ENCODE measurements at regions not wholly inside any gene's neighbourhood (a gene's known extent, or its start where the extent isn't known, plus 50 kb on each side); places are given as distances from the start of the nearest gene placed in this dataset.
A peak's percentile ranks its signal among the peaks of the same experiment; 100 is the strongest.

DNA sequence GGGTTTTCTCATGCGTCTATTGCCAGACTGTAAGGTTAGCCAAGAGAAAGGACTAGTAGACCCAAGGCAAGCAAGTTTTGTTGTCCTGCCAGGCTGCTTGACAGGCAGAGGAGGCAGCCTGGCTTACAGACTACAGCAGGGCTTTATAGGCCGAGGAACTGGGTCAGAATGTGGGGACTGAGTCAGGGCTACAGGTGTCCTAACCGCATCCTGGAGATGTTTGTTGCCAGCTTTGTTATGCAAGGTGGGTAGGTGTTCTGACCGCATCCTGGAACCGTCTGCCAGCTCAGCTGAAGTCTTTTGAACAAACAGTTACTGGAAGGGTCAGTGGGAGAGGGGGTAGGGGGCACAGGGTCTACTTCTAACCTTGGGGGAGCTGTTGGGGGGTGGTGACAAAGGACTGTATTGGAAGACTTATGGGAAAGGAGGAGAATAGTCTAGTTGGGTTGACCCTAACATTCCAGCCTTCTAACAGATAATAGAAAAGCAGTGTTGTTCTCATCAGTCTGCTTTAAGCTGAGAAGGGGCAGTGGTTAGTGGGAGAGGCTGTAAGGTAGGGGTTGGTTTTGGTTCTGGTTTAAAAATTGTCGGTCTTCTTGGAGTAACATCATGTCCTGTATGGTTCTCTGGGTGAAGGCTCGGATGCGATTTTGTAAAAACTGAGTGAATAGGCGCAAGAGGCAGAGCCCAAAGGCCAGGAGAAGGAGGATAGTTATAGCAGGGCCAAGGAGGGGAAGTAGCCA lies 913.8 kb upstream of the SLITRK5 start:
- FAIRE-seq: no peak

DNA sequence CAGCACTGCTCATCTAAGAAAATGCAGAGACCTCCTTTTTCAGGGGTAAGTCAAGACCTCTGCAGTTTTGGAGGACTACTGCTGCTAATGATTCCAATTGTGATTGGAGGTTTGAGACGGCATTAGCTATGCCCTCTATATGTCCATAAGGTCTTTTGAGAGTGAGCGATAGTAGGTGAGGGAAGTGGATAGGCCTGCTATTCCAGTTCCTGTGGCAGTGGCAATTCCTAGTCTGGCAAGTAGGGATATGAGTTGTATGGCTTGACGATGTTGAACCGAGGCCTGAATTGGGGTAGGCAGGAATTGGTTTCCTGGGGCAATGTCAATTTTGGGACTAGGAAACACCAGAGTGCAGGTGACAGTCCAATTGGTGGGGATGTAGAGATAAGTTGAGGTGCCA lies 913.1 kb upstream of the SLITRK5 start:
- no peak for FAIRE-seq

DNA sequence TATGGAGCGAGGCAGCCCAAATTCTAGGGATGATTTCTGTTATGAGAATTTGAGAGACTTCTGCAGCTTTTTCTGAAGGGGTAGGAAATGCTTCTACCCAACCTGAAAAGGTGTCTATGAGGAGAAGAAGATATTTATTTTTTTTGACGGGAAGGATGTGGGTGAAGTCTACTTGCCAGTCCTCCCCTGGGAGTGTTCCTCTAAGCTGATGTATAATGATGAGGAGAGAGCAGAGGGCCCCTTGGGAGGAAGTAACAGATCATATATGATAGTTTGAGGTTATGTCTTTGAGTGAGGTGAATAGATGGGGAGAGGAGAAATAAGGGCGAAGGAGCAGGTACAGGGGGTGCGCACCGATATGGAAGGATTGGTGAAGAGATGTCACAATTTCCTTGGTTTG lies 910.6 kb upstream of the SLITRK5 start:
- no peak for FAIRE-seq

DNA sequence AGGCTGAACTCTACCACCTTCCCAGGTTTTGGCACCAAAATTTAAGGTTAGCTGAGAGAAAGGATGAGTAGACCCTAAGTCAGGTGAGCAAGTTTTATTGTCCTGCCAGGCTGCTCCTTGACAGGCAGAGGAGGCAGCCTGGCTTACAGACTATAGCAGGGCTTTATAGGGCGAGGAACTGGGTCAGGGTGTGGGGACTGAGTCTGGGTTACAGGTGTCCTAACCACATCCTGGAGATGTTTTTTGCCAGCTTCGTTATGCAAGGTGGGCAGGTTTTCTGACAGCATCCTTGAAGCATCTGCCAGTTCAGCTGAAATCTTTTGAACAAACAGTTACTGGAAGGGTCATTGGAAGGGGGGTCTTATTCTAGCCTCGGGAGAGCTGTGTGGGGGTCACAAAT lies 905.7 kb upstream of the SLITRK5 start:
- no peak for FAIRE-seq

DNA sequence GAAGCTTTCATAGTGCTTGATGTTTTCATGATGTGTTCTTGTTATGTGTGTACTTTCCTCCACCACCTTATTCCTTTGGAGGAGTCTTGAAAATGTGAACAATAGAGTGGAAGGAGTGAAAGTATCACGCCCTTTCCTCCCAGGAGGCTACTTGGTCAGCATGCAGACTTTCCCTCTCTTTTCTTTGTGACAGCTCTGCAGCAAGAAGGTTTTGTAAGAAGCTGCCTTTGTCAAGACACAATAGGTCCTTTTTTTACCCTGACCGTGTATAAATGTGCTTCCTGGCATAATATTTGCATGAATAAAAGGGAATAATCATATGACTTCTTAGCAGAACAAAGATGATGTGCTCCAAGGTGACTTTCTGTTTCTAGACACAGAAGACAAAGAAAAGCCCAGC lies 882.6 kb upstream of the SLITRK5 start:
- no peak for FAIRE-seq

DNA sequence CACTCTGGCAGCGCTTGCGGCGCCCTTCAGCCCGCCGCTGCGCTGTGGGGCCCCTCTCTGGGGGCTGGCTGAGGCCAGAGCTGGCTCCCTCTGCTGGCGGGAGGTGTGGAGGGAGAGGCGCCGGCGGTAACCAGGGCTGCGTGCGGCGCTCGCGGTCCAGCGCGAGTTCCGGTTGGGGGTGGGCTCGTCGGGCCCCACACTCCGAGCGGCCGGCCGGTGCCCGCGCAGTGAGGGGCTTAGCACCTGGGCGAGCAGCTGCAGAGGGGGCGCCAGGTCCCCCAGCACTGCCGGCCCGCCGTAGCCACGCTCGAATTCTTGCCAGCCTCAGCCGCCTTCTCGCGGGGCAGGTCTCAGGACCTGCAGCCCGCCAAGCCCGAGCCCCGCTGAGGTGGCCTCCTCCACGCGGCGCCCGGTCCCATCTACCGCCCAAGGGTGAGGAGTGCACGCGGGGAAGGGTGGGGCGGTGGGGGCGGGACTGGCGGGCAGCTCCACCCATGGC lies 879.0 kb upstream of the SLITRK5 start:
- FAIRE-seq: no peak

DNA sequence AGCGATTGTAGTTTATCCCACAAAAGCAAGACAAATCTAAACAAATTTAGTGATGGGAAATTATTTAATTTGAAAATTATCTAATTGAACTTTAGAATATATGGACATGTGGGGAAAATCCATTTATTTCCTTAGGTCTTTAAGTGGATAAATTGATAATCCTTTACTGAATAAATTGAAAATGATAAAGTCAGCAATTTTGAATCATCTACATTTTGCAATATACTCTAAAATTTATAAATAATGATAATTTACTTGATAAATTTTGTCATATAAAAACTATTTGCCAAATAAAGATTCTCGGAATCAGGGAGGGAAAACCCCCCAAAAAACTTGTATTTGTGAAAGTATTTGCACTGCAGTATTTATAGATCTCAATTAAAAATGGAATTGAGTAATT lies 875.3 kb upstream of the SLITRK5 start:
- FAIRE-seq: no peak

DNA sequence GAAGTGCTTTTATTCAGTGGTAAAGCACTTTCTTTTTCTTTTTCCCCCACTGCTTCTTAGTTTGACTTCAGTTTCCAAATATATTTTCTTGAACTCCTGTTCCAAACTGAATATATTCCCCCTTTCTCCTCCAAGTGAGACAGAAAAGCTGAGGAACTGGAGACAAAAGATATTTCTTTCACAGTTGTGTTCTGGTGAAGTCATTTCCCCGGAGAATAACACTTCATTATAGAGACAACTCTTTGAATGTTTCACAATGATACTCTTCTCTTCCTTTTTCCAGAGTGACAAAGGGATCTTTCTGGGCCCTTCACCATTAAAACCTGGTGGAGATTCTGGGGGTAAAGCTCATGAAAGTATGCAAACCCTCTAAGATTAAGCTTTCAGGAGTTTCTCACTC lies 860.8 kb upstream of the SLITRK5 start:
- no peak for FAIRE-seq

DNA sequence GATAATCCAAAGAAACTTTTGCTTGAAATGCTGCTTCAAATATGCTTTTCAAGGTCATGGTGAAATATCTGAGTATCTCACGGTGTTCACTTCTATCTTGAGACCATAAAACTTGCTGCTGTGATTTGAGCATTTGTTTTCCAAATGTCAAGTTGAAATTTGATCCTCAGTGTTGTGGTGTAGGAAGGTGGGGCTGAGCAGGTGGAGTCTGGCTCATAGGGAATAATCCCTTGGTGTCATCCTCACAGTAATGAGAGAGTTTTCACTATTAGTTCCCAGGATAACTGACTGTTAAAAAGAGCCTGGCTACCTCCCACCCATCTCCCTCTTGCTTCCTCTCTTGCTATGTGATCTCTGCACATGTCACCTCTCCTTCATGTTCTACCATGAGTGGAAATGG lies 858.0 kb upstream of the SLITRK5 start:
- FAIRE-seq: no peak

DNA sequence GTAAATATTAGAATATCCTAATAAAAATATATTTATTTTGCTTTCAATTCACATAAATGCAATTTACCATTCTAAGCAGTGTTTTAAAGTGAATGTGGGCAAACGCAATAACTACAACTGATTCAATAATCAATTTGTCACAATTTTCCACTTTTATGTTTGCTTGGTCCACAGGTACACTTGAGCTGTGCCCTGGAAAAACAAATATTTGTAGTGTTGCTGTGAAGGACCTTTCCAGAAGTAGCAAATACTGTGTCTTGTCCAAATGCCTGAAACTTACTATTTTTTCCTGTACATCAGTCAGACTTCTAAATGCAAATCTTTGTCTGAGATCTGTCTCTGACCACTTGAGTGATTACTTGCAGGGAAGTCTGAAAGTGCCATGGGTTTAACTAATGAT lies 845.8 kb upstream of the SLITRK5 start:
- no peak for FAIRE-seq

DNA sequence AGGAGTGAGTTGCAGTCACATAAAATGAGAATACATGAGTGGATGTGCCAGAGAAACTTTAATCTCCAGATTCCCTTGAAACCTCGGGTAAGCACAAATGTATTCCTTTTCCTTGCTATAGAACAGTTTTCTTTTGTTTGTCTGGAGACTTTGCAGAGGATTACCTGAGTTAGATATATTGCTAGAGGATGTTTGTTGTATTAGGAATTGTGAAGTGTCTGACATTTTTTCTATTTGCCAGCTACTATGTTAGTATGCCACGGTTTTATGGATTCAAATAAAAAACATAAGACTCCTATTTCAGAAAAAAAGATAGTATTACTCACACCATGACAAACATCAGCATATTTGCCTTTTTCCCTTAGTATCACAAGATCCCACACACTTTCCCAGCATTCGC lies 844.9 kb upstream of the SLITRK5 start:
- FAIRE-seq: no peak

DNA sequence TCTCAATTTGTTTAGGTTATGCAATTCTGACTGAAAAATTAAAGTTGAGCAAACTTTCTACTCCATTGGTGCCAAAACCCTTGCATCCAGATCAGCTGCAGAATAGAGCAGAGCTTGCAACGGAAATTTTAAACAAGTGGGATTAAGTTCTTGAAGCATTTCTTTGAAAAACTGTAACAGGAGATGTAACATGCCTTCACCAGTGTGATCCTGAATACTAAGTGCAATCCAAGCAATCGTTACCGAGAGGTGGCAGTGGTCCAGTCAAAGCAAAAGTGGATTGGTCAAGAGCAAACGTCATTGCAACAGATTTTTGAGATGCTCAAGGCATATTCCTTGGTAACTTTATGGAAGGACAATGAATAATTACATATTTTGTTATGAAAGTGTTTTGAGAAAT lies 841.1 kb upstream of the SLITRK5 start:
- no peak for FAIRE-seq

DNA sequence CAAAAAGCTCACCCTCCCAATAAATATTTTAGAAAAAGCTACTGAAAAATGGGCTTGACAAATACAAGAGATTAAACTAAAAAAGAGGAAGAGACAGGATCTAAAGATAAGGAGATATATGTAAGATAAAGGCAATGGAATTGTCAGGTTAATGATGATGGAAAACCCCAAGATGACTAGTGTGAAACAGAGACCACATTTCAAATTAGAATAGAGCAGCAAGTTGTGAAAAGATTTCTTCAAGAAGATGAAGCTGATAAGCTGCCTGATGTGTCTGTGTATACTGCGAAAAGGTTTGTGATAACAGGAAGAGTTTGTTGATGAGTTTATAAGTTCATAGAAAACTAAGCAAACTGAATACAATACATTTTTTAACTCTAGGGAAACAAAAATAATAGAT lies 840.1 kb upstream of the SLITRK5 start:
- FAIRE-seq: no peak

DNA sequence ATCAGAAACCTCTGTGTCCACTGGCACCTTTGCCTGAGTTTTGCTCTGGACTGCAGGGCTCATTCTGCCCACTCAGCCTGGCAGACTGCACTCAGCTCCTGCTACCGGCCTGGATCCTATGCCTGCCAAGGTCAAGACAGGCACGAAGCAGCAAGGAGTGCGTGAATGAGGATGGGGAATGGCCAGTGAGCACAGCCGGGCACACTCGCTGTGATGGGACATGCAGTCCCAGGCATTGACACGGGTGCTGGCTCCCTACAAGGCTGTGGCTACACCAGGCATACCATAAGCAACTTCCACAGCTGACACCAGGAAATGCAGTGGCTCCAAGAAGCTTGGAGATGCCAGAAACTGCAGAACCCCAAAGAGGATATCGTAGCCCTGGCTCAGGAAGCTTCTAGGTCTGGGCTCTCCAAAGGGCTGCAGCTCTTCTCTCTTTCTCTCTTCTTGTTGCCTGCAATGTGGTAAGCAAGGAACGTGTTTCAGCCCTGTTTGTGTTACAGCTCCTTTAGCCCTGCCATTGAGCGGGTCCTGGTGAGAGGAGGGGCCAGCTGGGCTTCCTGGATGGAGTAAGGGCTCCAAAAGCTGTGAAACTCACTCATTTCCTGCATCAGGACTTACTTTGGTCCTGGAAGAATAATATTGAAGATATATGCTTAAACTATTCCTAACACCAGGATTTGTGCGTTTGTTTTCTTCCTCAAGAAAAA lies 832.6 kb upstream of the SLITRK5 start:
- FAIRE-seq: no peak

DNA sequence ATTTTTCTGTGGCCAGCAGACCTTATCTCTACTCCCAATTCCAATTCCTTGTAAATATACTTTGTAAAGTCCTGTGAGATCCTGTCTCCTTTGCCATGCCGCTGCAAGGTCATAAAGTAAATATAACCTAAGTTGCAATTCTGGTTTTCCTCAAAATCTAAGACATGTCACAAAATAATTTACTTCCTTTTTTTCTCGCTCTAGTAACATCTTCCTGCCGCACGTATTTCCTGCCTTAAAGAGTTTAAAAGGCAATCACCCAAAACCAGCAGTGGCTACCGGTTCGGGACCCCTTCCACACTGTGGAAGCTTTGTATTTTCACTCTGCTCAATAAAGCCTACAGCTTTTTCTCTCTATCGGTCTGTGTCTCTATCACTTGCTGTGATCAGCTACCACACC lies 832.0 kb upstream of the SLITRK5 start:
- no peak for FAIRE-seq

DNA sequence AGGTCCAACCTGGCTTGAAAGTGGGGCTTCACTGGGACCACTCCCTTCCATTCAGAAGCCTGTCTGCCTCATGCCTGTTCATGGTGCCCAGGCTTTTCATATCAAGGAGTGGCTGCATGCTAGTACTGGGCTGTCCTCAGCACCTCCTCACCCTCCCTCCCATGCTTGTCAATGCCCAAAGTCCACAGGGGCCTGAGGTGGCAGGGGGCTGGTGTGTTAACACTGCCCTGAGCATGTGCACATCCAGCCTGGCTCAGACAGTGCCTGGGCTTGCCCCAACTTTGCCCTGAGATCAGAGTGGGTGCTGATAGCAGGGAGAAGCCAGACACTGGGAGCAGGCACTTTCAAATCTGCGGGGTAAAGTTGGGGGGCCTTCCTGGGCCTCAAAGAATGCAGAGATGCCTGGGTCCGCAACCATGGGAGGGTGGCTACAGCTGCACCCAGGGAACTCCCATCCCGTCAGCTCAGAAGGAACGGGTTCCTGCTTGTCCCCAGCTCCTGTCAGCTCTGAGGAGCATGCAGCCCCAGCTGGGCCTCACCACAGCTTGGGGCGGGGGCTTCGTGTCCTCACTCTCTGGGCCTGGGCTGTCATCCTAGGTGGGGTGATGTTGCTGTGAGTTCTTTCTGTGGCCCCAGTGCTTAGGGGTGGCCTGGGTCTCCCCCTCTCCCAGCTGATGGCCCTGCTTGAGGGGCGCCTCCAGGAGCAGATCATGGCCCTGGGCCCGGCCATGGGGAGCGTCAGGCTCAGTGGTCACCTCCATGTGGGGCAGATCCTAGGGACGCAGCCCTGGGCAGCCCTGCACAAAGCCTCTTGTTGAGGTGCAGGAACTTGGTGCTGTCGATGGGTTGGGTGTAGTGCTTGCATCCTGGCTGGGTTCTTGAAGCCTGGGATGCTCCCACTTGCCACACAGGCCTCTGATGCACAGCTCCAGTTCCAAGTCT lies 830.6 kb upstream of the SLITRK5 start:
- FAIRE-seq: no peak

DNA sequence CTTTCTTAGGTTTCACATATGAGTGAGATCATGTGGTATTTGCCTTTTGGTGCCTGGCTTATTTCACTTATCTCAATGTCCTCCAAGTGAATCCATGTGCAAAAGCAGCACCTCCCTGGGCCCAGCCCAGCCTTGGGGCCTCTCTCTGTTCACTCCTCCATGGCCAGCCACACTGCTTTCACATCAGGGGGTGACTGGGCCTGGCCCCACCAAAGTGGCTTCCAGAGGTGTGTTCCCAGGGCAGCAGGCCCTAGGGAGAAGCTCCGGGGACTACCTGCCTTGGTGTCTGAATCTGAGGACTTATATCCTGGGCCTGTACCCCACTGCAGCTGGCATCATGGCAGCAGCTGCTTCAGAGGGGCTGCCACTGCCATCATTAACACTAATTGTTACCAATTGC lies 829.9 kb upstream of the SLITRK5 start:
- FAIRE-seq: no peak

DNA sequence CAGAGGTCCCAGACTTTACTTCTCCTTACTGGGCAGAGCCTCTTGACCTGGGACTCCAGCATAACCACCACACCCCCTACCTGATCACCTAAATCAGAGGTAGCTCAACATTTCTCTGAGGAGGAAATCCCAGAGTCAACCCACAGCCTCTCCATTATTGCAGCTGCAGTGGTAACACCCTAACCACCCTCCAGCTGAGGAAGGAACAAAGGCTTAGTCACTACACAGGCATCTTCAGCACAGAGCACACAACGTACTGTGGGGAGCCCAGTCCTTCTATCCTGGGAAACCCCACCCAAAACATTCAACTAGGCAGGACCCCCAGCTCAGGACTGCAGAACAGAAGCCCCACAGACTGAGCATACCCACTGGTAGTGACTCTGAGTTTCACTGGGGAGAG lies 824.7 kb upstream of the SLITRK5 start:
- FAIRE-seq: no peak

DNA sequence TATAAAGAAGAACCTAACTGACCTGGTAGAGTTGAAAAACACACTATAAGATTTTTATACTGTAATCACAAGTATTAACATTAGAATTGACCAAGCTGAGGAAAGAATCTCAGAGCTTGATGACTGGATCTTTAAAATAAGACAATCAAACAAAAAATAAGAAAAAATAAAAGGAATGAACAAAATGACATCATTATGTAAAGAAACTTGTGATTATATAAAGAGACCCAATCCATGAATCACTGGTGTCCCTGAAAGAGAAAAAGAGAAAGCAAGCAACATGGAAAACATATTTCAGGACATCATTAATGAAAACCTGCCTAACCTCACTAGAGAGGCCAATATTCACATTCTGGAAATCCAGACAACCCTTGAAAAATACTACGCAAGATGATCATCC lies 822.5 kb upstream of the SLITRK5 start:
- FAIRE-seq: no peak

DNA sequence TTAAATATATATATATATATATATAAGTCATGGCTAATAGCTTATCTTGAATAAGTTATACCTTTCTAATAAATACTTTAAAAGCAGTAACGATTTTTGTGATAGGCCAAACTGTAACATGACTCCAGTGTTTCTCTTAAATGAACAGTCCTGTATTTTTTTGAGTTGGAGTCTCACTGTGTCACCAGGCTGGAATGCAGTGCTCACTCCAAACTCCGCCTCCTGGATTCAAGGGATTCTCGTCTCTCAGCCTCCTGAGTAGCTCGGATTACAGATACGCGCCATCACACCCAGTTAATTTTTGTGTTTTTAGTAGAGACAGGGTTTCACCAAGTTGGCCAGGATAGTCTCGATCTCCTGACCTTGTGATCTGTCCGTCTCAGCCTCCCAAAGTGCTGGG lies 814.2 kb upstream of the SLITRK5 start:
- no peak for FAIRE-seq

DNA sequence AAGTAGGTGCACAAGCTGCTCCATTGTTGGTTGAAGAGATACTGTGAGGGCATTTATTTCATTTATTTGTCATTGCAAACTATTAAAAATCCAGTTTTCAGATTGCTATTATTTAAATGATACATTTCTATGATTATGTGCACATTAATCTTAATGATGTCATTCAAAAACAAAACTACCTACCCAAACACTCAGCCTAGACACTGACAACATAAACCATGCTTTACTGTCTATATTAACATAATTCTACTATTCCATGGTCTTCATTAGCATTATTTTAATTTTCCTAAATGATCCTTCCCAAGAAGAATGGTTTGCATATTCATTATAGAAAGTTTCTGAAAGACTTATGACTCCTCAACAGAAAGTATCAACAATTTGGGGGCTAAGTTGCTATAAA lies 813.0 kb upstream of the SLITRK5 start:
- no peak for FAIRE-seq

DNA sequence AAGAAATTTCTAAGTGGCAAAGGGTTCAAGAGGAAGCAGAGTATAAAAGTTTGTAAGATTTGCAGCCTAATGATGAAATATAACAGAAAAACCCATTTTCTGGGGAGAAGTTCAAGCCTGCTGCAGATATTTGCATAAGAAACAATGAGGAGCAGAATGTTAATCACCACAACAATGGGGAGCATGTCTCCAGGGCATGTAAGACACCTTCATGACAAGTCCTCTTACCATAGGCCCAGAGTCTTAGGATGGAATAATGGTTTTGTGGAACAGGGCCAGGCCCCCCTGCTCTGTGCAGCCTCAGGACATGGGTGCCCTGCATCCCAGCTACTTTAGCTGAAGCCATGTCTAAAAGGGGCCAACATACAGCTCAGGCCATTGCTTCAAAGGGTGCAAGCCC lies 809.0 kb upstream of the SLITRK5 start:
- FAIRE-seq: no peak

DNA sequence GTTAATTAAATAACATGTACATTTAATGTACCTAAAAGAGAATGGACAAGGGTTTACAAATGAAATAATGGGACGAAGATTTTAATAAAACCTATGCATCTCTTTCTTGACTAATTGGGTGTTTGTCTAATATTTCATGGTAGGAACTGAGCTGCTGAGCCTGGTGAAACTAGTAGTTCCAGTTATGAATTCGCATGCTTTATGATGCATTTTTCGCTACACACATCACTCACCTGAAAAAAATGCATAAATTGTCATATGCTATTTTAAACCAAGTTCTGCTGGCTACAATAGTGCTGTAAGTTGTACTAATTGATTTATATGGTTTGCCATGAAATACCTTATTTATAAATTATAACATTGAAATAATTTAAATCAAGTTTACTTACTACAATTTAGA lies 806.8 kb upstream of the SLITRK5 start:
- no peak for FAIRE-seq

DNA sequence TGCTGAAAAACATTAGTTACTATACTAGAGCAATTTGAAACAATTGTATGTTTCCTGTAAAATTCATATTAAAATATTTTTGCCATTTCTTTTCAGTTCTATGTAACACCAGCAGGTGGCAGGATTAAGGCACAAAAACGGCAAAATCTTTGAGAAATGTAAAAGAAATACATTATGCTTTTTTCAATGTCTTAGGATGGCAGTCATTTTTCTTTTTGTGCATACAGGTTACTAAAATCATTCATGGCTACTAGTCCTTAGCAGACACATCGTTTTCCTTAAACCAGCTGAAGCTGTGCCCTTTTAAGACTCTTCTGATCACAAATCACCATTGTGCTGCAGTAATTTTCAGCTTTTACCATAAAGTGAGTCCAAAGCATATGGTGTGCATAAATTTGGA lies 800.7 kb upstream of the SLITRK5 start:
- FAIRE-seq: peak; percentile 97
